ENCODE measurements at regions not wholly inside any gene's neighbourhood (a gene's known extent, or its start where the extent isn't known, plus 50 kb on each side); places are given as distances from the start of the nearest gene placed in this dataset.

DNA sequence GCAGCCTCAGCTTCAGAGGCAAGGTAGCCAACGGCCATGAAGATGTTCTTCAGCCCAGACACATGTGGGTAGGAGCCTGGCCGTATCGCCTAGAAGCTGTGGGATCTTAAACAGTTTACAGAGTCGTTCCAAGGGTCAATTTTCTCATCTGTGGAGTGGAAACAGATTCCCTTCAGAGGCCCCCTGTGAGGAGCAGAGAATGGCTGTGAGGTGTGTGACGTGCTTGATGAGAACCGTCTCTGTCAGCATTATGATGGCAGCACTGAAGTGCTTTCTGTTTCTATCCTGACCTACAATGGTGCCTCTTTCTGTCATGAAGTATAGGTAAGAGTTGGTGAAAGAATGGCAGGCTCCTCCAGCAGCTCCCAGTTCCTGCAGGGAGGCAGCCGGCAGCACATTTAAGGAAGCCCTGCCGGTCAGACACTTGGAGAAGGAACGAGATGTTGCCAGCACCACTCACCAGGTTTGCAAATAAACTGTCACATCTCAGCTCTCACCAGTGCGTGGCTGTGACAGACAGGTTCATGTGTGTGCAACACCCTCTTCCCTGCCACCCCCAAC is 277.3 kb downstream of the FOXO1 start:
- TF ChIP-seq, protein P1, sequence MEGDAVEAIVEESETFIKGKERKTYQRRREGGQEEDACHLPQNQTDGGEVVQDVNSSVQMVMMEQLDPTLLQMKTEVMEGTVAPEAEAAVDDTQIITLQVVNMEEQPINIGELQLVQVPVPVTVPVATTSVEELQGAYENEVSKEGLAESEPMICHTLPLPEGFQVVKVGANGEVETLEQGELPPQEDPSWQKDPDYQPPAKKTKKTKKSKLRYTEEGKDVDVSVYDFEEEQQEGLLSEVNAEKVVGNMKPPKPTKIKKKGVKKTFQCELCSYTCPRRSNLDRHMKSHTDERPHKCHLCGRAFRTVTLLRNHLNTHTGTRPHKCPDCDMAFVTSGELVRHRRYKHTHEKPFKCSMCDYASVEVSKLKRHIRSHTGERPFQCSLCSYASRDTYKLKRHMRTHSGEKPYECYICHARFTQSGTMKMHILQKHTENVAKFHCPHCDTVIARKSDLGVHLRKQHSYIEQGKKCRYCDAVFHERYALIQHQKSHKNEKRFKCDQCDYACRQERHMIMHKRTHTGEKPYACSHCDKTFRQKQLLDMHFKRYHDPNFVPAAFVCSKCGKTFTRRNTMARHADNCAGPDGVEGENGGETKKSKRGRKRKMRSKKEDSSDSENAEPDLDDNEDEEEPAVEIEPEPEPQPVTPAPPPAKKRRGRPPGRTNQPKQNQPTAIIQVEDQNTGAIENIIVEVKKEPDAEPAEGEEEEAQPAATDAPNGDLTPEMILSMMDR (IDR thresholded peaks at IDR 0.05): no peak
- no peak for TF ChIP-seq POLR2A (IDR thresholded peaks at IDR 0.05)

Measured in breast epithelium (tissue), 3 donors.